NCI-H187 (cell line): ENCODE measurements at regions not wholly inside any gene's neighbourhood (a gene's known extent, or its start where the extent isn't known, plus 50 kb on each side); places are given as distances from the start of the nearest gene placed in this dataset.

Experiments
- DNase-seq, 2 experiments: peaks; one replicate each; lab custom pipeline; 2025; lab: John Stamatoyannopoulos, UW

DNA sequence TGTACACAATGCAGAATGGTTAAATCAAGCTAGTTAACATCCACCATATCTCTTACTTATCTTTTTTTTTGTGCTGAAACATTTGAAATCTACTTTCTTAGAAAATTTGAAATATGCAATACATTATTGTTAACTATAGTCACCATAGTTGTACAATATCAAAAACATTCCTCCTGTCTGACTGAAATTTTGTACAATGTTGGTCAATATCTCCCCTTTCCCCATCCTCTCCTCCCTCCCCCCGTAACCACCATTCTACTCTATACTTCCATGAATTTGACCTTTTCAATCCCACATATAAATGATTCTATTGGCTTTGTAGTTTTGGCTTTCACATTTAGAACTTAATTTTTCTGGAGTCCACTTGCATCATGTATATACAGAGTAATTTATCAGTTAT is 63.5 kb upstream of the DCD start:
- no peak for DNase-seq

DNA sequence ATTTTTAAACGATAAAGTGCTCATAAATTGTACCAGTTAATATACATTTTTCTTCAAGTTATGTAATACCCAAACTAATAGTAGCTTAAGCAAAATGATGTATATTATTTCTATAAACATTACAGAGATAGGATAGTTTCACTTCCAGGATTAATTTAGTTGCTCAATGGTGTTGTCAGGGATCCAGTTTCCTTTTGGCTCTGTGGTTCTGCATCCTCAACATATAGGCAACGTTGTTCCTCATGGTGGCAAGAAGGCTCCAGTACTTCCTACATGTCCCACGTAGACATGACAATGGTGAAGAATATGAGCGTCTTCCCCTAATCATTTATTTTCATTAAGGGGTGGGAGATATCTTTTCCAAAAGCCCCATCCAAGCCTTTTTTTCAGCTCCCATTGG is 60.7 kb upstream of the DCD start:
- DNase-seq, result no peak

DNA sequence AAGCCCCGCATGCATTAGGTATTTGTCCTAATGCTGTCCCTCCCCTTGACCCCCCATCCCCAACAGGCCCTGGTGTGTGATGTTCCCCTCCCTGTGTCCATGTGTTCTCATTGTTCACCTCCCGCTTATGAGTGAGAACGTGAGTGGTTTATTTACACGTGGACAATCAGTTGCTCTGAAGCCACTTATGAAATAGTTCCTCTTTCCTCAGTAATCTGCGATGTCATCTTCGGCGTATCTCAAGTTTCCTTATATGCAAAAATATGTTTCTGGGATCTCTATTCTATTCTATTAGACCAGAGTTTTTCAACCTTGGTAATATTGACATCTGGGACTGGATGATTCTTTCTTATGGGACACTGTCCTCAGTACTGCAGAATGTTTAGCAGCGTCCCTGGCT is 56.0 kb upstream of the DCD start:
- DNase-seq, result no peak

DNA sequence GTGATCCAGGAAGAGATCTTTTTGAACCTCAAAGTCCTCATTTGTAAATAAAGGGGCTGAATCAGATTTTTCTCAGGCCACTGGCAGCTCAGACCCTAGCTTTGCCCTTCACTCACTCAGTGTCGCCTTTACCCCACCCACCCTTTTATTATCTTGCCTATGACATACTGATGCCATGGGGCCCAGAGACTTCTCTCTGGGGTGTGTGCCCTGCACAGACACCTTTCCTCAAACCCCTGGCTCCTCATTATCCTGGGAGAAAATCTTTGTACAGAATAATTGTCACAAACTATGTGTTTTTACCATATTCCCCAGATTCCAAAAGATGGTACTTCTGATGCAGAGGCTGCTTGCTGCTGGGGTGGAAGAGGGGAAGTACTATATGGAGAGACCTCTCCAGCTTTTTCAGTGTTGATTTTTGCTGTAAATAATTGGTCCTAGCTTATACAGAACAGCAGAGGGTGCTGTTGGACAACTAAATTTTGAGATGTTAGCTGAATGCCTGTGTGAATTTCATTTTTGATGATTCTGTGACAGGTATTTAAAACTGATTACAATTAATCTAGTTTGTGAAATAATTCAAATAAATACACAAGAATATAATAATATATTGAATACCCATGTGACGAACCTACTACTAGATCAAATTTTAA is 53.9 kb upstream of the DCD start:
- peak in 1 of 2 experiments; percentile 28 for DNase-seq

DNA sequence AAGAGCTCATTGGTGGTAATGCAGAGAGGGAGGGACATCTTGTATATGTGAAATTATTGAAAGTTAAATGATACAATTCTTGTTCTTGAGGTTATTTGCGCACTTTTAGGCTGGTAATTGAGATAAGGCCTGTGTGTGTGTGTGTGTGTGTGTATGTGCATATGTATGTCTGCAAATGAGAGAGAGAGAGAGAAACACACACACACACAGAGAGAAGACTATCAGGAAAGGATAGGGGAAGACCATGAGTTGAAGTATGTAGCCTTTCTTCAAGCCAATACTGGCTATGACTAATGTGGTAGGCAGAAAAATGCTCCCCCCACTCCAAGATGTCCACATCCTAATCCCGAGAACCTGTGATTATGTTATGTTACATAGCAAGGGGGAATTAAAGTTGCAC is 52.7 kb upstream of the DCD start:
- no peak for DNase-seq

DNA sequence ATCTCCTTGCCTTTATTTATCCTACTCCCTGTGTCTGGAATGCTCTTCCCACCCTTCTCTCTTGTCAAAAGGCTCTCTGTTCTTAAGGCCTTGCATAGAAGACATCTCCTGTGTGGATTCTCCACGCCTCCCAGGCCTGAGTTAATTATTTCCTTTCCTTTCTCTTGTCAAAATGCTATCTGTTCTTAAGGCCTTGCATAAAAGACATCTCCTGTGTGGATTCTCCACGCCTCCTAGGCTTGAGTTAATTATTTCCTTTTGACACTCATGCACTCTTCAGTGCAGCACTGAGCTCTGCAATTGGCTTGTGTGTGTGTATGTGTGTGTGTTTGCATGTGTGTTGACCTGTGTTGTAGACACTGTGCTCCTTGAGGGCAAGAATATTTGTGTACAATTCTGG is 52.1 kb upstream of the DCD start:
- no peak for DNase-seq
